ENCODE measurements at regions not wholly inside any gene's neighbourhood (a gene's known extent, or its start where the extent isn't known, plus 50 kb on each side); places are given as distances from the start of the nearest gene placed in this dataset.

DNA sequence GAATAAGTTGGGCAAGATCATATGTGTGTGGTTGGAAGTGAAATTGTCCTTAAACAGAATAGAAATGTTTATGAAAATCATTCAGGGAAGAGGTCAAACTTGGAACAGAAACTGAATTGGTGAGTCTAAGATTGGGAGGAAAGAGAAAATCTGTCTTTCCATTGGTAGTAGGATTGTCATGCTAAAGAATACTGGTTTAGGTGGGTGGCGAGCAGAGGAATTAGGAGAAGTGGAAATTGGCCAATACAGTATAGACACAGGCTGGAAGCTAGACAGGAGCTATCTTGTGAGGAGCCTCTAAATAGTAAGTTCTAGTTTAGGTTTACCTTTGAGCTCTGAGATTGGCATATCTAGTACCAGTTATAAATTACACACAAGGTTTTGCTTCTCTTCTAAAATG is 80.9 kb upstream of the KYNU start:
- TF ChIP-seq CTCF (IDR thresholded peaks at IDR 0.05) (no peak), POLR2A (IDR thresholded peaks at IDR 0.05) (no peak)
